HEK293 (cell line): ENCODE measurements at regions not wholly inside any gene's neighbourhood (a gene's known extent, or its start where the extent isn't known, plus 50 kb on each side); places are given as distances from the start of the nearest gene placed in this dataset.
A peak's percentile ranks its signal among the peaks of the same experiment; 100 is the strongest.

Experiments used
- CTCF ChIA-PET: fragments of 350-600 bp; formaldehyde crosslinking; extraction: SDS; loops from one replicate; lab custom pipeline; 2021; ENCODE audit warnings: antibody characterized with exemption; lab: Yijun Ruan, JAX
- POLR2A ChIA-PET: fragments of 300-600 bp; formaldehyde crosslinking; extraction: SDS; loops from one replicate; lab custom pipeline; 2020; ENCODE audit warnings: antibody characterized with exemption, inconsistent platforms; lab: Yijun Ruan, JAX
- H3K27ac ChIP-seq: fragments of 200-500 bp; sonication (Bioruptor generic); 2 replicates; pipeline ENCODE4 v1.5.1; 2014; ENCODE audit warnings: low read depth, low read length, control low read depth, inconsistent platforms; ENCODE audit errors: extremely low read depth
- H3K36me3 ChIP-seq, 2 experiments: fragments of 200-500 bp in 1 of 2; sonication (Bioruptor generic) in 1 of 2; 1 replicate in 1 of 2; 2 replicates in 1 of 2; pipeline ENCODE4 v1.5.1; 2014 to 2017; ENCODE audit warnings: inconsistent platforms in 2 of 2, low read length in 2 of 2; ENCODE audit not compliant: control insufficient read depth in 2 of 2, insufficient read depth in 1 of 2
- H3K4me1 ChIP-seq: fragments of 200-500 bp; sonication (Bioruptor generic); 2 replicates; pipeline ENCODE4 v1.5.1; 2014; ENCODE audit warnings: mild to moderate bottlenecking, low read length, inconsistent platforms; ENCODE audit not compliant: control insufficient read depth, insufficient read depth
- H3K4me3 ChIP-seq: 2 replicates; pipeline ENCODE4 v1.5.1; 2011; ENCODE audit warnings: low read depth, mild to moderate bottlenecking, control low read depth, low read length, moderate library complexity
- H3K9me3 ChIP-seq: fragments of 200-500 bp; sonication (Bioruptor generic); 2 replicates; pipeline ENCODE4 v1.5.1; 2014; ENCODE audit warnings: low read depth, low read length, inconsistent platforms; ENCODE audit not compliant: control insufficient read depth, insufficient read depth
- BCL11A ChIP-seq: fragments of 450-650 bp; formaldehyde crosslinking; IDR thresholded peaks from 2 replicates; pipeline ENCODE4 v1.5.1; 2016; ENCODE audit warnings: low read depth, missing biosample characterization, missing genetic modification characterization
- FEZF1 ChIP-seq: fragments of 450-650 bp; formaldehyde crosslinking; IDR thresholded peaks from 2 replicates; pipeline ENCODE4 v1.5.1; 2016; ENCODE audit warnings: missing biosample characterization, missing genetic modification characterization
- PRDM10 ChIP-seq: fragments of 450-650 bp; formaldehyde crosslinking; IDR thresholded peaks from 2 replicates; pipeline ENCODE4 v1.5.1; 2016; ENCODE audit warnings: missing biosample characterization, missing genetic modification characterization
- PRDM6 ChIP-seq: fragments of 450-650 bp; formaldehyde crosslinking; IDR thresholded peaks from 2 replicates; pipeline ENCODE4 v1.5.1; 2017; ENCODE audit warnings: missing biosample characterization, missing genetic modification characterization
- ZFP3 ChIP-seq: fragments of 450-650 bp; formaldehyde crosslinking; IDR thresholded peaks from 2 replicates; pipeline ENCODE4 v1.5.1; 2016; ENCODE audit warnings: low read depth, missing biosample characterization, missing genetic modification characterization
- ZFP69B ChIP-seq: fragments of 450-650 bp; formaldehyde crosslinking; IDR thresholded peaks from 2 replicates; pipeline ENCODE4 v1.5.1; 2016; ENCODE audit warnings: missing biosample characterization, missing genetic modification characterization
- ZNF114 ChIP-seq: fragments of 450-650 bp; formaldehyde crosslinking; IDR thresholded peaks from 2 replicates; pipeline ENCODE4 v1.5.0; 2017; ENCODE audit warnings: missing biosample characterization, missing genetic modification characterization
- ZNF174 ChIP-seq: fragments of 450-650 bp; formaldehyde crosslinking; IDR thresholded peaks from 2 replicates; pipeline ENCODE4 v1.5.0; 2017; ENCODE audit warnings: missing biosample characterization, mild to moderate bottlenecking, missing genetic modification characterization
- ZNF24 ChIP-seq: fragments of 450-650 bp; formaldehyde crosslinking; IDR thresholded peaks from 2 replicates; pipeline ENCODE4 v1.5.1; 2016; ENCODE audit warnings: missing biosample characterization, missing genetic modification characterization
- ZNF404 ChIP-seq: fragments of 450-650 bp; formaldehyde crosslinking; IDR thresholded peaks from 2 replicates; pipeline ENCODE4 v1.5.1; 2017; ENCODE audit warnings: missing biosample characterization, missing genetic modification characterization
- ZNF473 ChIP-seq: fragments of 450-650 bp; formaldehyde crosslinking; IDR thresholded peaks from 2 replicates; pipeline ENCODE4 v1.5.1; 2017; ENCODE audit warnings: missing biosample characterization, missing genetic modification characterization
- ZNF488 ChIP-seq: fragments of 450-650 bp; formaldehyde crosslinking; IDR thresholded peaks from 2 replicates; pipeline ENCODE4 v1.5.1; 2016; ENCODE audit warnings: missing biosample characterization, missing genetic modification characterization
- ZNF529 ChIP-seq: fragments of 450-650 bp; formaldehyde crosslinking; IDR thresholded peaks from 2 replicates; pipeline ENCODE4 v1.5.1; 2017; ENCODE audit warnings: missing genetic modification characterization, missing biosample characterization; ENCODE audit not compliant: insufficient replicate concordance
- ZNF548 ChIP-seq: fragments of 450-650 bp; formaldehyde crosslinking; IDR thresholded peaks from 2 replicates; pipeline ENCODE4 v1.5.1; 2016; ENCODE audit warnings: missing biosample characterization, missing genetic modification characterization
- ZNF76 ChIP-seq: fragments of 450-650 bp; formaldehyde crosslinking; IDR thresholded peaks from 2 replicates; pipeline ENCODE4; 2016; ENCODE audit warnings: low read depth, missing biosample characterization, missing genetic modification characterization, borderline replicate concordance
- ZNF837 ChIP-seq: fragments of 450-650 bp; formaldehyde crosslinking; IDR thresholded peaks from 2 replicates; pipeline ENCODE4 v1.5.1; 2016; ENCODE audit warnings: missing biosample characterization, missing genetic modification characterization
- ZSCAN16 ChIP-seq: fragments of 450-650 bp; formaldehyde crosslinking; IDR thresholded peaks from 2 replicates; pipeline ENCODE4 v1.5.1; 2016; ENCODE audit warnings: missing biosample characterization, missing genetic modification characterization
- ZSCAN5A ChIP-seq: fragments of 450-650 bp; formaldehyde crosslinking; IDR thresholded peaks from 2 replicates; pipeline ENCODE4 v1.5.1; 2016; ENCODE audit warnings: missing biosample characterization, missing genetic modification characterization

- Histone ChIP-seq H3K9me3 (no peaks in the 10 kb centered on the region), H3K27ac (no peak overlapping the region), H3K36me3 (no peaks in the 10 kb centered on the region), H3K4me3 (no peak overlapping the region), H3K4me1 (peaks cover 7% of the 10 kb centered on the region; the same call in 1 of the 2 replicates)
- CTCF ChIA-PET = no interaction called here
- no peak for TF ChIP-seq BCL11A (tag by site-specific recombination)
- TF ChIP-seq ZNF114 (tag by site-specific recombination) = no peak
- no peak for TF ChIP-seq ZNF529
- TF ChIP-seq ZNF24 (tag by site-specific recombination) = no peak
- no peak for TF ChIP-seq ZNF174 (tag by site-specific recombination)
- no peak for TF ChIP-seq ZFP3 (tag by site-specific recombination)
- TF ChIP-seq ZNF837 (tag by site-specific recombination) = no peak
- no peak for TF ChIP-seq ZNF488 (tag by site-specific recombination)
- no peak for TF ChIP-seq ZSCAN16 (tag by site-specific recombination)
- TF ChIP-seq ZNF548 = no peak
- no peak for TF ChIP-seq FEZF1 (tag by site-specific recombination)
- no peak for TF ChIP-seq ZFP69B (tag by site-specific recombination)
- TF ChIP-seq ZNF404 = no peak
- TF ChIP-seq ZNF473 (tag by site-specific recombination) = no peak
- TF ChIP-seq PRDM6 (tag by site-specific recombination) = no peak
- no peak for TF ChIP-seq ZSCAN5A (tag by site-specific recombination)
- POLR2A ChIA-PET = no interaction called here
Measured at GRCh38 chr5:143699121-143699520, 112.8 kb upstream of the HMHB1 start.

GRCh38 chr5:143698574-143698973, 113.4 kb upstream of the HMHB1 start:
- CTCF ChIA-PET = no interaction called here

More at GRCh38 chr5:143698574-143698973, 113.4 kb upstream of the HMHB1 start:
- H3K27ac ChIP-seq = no peak overlapping the region
- POLR2A ChIA-PET = no interaction called here
- H3K4me3 ChIP-seq = no peak overlapping the region
- no peaks in the 10 kb centered on the region for H3K9me3 ChIP-seq
- no peaks in the 10 kb centered on the region for H3K36me3 ChIP-seq
- TF ChIP-seq PRDM10 (0 out of 2 replicates have a peak, but pooled peaks have one; percentile 16), ZNF76 (tag by site-specific recombination) (no peak)
- H3K4me1 ChIP-seq = peaks cover 7% of the 10 kb centered on the region; the same call in 1 of the 2 replicates
